Adipose tissue (tissue), 3 donors: ENCODE measurements at regions not wholly inside any gene's neighbourhood (a gene's known extent, or its start where the extent isn't known, plus 50 kb on each side); places are given as distances from the start of the nearest gene placed in this dataset.
"Not testable (repeated sequence)": the region's sequence is repeated elsewhere in the genome, so short reads cannot be mapped to it uniquely, and the experiment has no call there.

Experiments
- H3K27ac ChIP-seq: one replicate; pipeline ENCODE4 v1.5.1; 2013; ENCODE audit warnings: low read depth, low read length
- WGBS, 3 donors: extraction: QIAGEN DNeasy Blood & Tissue Kit; methylation state at CpG; one replicate each; pipeline ENCODE4 v1.1.7; 2013; 5-methylcytosine and 5-hydroxymethylcytosine counted together
- donor health status: healthy with polysubstance abuse.
- donor health status: Bipolar disorder and iron deficiency.
- donor health status: healthy.

GRCh38 chr2:160616149-160616548 is 122.5 kb upstream of the RBMS1 start:
- H3K27ac ChIP-seq: no peak overlapping the region
- WGBS, 3 donors: 87 to 94% (median 93%) methylated on average over 2 of the region's 2 CpGs

- H3K27ac ChIP-seq: no peak overlapping the region
- WGBS, 3 donors: 89 to 100% (median 96%) methylated on average over 1 of the region's 1 CpG
Measured at GRCh38 chr2:160621748-160622147, 128.1 kb upstream of the RBMS1 start.

- 81 to 88% (median 87%) methylated on average over 13 of the region's 13 CpGs for WGBS, 3 donors
Measured at GRCh38 chr2:160628020-160628637, 134.5 kb upstream of the RBMS1 start.

GRCh38 chr2:160628811-160629210 is 135.2 kb upstream of the RBMS1 start:
- WGBS, 3 donors: 81 to 89% (median 84%) methylated on average over 3 of the region's 3 CpGs

More at GRCh38 chr2:160628020-160628637, 134.5 kb upstream of the RBMS1 start:
- H3K27ac ChIP-seq: not testable (repeated sequence)

GRCh38 chr2:160630801-160631590 is 137.4 kb upstream of the RBMS1 start:
- H3K27ac ChIP-seq: no peak overlapping the region
- WGBS, 3 donors: 67 to 79% (median 73%) methylated on average over 5 of the region's 5 CpGs

More at GRCh38 chr2:160628811-160629210, 135.2 kb upstream of the RBMS1 start:
- no peak overlapping the region for H3K27ac ChIP-seq

- no peak overlapping the region for H3K27ac ChIP-seq
- WGBS, 3 donors: 61 to 64% (median 63%) methylated on average over 7 of the region's 7 CpGs
Measured at GRCh38 chr2:160632084-160632975, 138.7 kb upstream of the RBMS1 start.

- H3K27ac ChIP-seq: no peak overlapping the region
- 41 to 79% (median 66%) methylated on average over 2 of the region's 2 CpGs for WGBS, 3 donors
Measured at GRCh38 chr2:160634436-160634835, 140.8 kb upstream of the RBMS1 start.

GRCh38 chr2:160635488-160635887 is 141.9 kb upstream of the RBMS1 start:
- no peak overlapping the region for H3K27ac ChIP-seq
- WGBS, 3 donors: 35 to 44% (median 35%) methylated on average over 2 of the region's 2 CpGs

- H3K27ac ChIP-seq: no peak overlapping the region
Measured at GRCh38 chr2:160639472-160639871, 145.9 kb upstream of the RBMS1 start.

- WGBS, 3 donors: 52 to 76% (median 71%) methylated on average over 6 of the region's 6 CpGs
- no peak overlapping the region for H3K27ac ChIP-seq
Measured at GRCh38 chr2:160646684-160647444, 153.3 kb upstream of the RBMS1 start.

- no peak overlapping the region for H3K27ac ChIP-seq
Measured at GRCh38 chr2:160647967-160648685, 154.5 kb upstream of the RBMS1 start.

GRCh38 chr2:160649698-160650097 is 156.1 kb upstream of the RBMS1 start:
- whole genome bisulfite sequencing, 3 donors: 96 to 98% (median 96%) methylated on average over 12 of the region's 12 CpGs

More at GRCh38 chr2:160647967-160648685, 154.5 kb upstream of the RBMS1 start:
- WGBS, 3 donors: 57 to 85% (median 83%) methylated on average over 32 to 33 of the region's 33 CpGs

GRCh38 chr2:160650196-160651118 is 156.8 kb upstream of the RBMS1 start:
- H3K27ac ChIP-seq: no peak overlapping the region
- WGBS, 3 donors: 51 to 54% (median 53%) methylated on average over 3 of the region's 3 CpGs

More at GRCh38 chr2:160649698-160650097, 156.1 kb upstream of the RBMS1 start:
- H3K27ac ChIP-seq: no peak overlapping the region

GRCh38 chr2:160651416-160652200 is 158.0 kb upstream of the RBMS1 start:
- WGBS, 3 donors: 70 to 85% (median 74%) methylated on average over 4 of the region's 4 CpGs
- no peak overlapping the region for H3K27ac ChIP-seq

- WGBS, 3 donors: 38 to 73% (median 53%) methylated on average over 5 of the region's 5 CpGs
- no peak overlapping the region for H3K27ac ChIP-seq
Measured at GRCh38 chr2:160652236-160652635, 158.6 kb upstream of the RBMS1 start.

- WGBS, 3 donors: 53 to 83% (median 65%) methylated on average over 1 of the region's 1 CpG
- H3K27ac ChIP-seq: no peak overlapping the region
Measured at GRCh38 chr2:160657196-160657595, 163.6 kb upstream of the RBMS1 start.
